Panc1 (cell line): ENCODE measurements at regions not wholly inside any gene's neighbourhood (a gene's known extent, or its start where the extent isn't known, plus 50 kb on each side); places are given as distances from the start of the nearest gene placed in this dataset.

ENCODE experiments used
- ATAC-seq: fragments of 200-7000 bp; cut with Tn5 transposase; 2 replicates; pipeline ENCODE4 v1.9.1; 2020; ENCODE audit warnings: mild to moderate bottlenecking, moderate library complexity
- BruUV-seq: library from RNA; stranded (reverse); fragments of 400-500 nt; replicated peaks from 2 replicates; lab custom pipeline; 2021; lab: Mats Ljungman, UMichigan
- CTCF ChIA-PET: fragments of 300-600 bp; sonication (Branson Sonifier 250); formaldehyde crosslinking; loops from one replicate; lab custom pipeline; 2022; ENCODE audit warnings: antibody characterized with exemption; lab: Charles Lee
- POLR2A ChIA-PET: fragments of 300-600 bp; sonication (Branson Sonifier 250); formaldehyde crosslinking; loops from one replicate; lab custom pipeline; 2022; ENCODE audit warnings: antibody characterized with exemption; lab: Charles Lee
- DNase-seq: peaks from one replicate; pipeline ENCODE4 v3.0.0-alpha.2; 2010; ENCODE audit warnings: low read depth, low spot score
- H3K27ac ChIP-seq: 2 replicates; pipeline ENCODE4 v1.5.1; 2011; ENCODE audit warnings: mild to moderate bottlenecking, low read length, inconsistent platforms
- H3K27me3 ChIP-seq: fragments of 200-500 bp; sonication (Bioruptor generic); 2 replicates; pipeline ENCODE4 v1.6.0; 2014; ENCODE audit warnings: low read length, inconsistent platforms; ENCODE audit not compliant: control insufficient read depth, insufficient read depth
- H3K36me3 ChIP-seq: fragments of 200-500 bp; sonication (Bioruptor generic); 2 replicates; pipeline ENCODE4 v1.5.1; 2014; ENCODE audit warnings: inconsistent platforms, mild to moderate bottlenecking, low read length, moderate library complexity; ENCODE audit not compliant: control insufficient read depth, insufficient read depth
- H3K4me1 ChIP-seq: 2 replicates; pipeline ENCODE4 v1.5.1; 2011; ENCODE audit warnings: inconsistent platforms, mild to moderate bottlenecking, low read length, moderate library complexity; ENCODE audit not compliant: control insufficient read depth, insufficient read depth
- H3K4me3 ChIP-seq, 2 experiments: 2 replicates each; pipeline ENCODE4 v1.5.1; 2011 to 2012; ENCODE audit warnings: low read depth in 2 of 2, low read length in 2 of 2, mild to moderate bottlenecking in 2 of 2, inconsistent platforms in 1 of 2, moderate library complexity in 1 of 2
- H3K9me3 ChIP-seq: fragments of 200-500 bp; sonication (Bioruptor generic); 2 replicates; pipeline ENCODE4 v1.5.1; 2014; ENCODE audit warnings: low read depth, mild to moderate bottlenecking, inconsistent platforms, low read length, moderate library complexity; ENCODE audit not compliant: control insufficient read depth, insufficient read depth
- SIN3A ChIP-seq: IDR thresholded peaks from 2 replicates; pipeline ENCODE4 v1.6.1; 2012; ENCODE audit warnings: low read depth, mild to moderate bottlenecking, low read length, moderate library complexity, borderline replicate concordance; ENCODE audit not compliant: insufficient read depth
- in situ Hi-C: cut with HindIII; loops from 2 replicates; pipeline ENCODE4 v1.10.0; 2016; ENCODE audit warnings: low sequenced_read_pairs, low pct_unique_long_range_greater_than_20kb
- intact Hi-C: fragments of 100-400 bp; cut with micrococcal nuclease; formaldehyde crosslinking; loops from one replicate; pipeline ENCODE4 v1.10.0; 2022; ENCODE audit not compliant: unreplicated experiment
- TF ChIP-seq, protein P1 (sequence below): fragments of 450-650 bp; IDR thresholded peaks from 2 replicates; pipeline ENCODE4 v1.5.1; 2017; ENCODE audit warnings: mild to moderate bottlenecking
- TF ChIP-seq, protein P2 (sequence below), 2 experiments: IDR thresholded peaks; 2 replicates each; pipeline ENCODE4 v1.6.1; 2011 to 2012; ENCODE audit warnings: low read depth in 2 of 2, control low read depth in 1 of 2, low read length in 1 of 2, mild to moderate bottlenecking in 1 of 2, moderate library complexity in 1 of 2; ENCODE audit not compliant: insufficient read depth in 1 of 2

DNA sequence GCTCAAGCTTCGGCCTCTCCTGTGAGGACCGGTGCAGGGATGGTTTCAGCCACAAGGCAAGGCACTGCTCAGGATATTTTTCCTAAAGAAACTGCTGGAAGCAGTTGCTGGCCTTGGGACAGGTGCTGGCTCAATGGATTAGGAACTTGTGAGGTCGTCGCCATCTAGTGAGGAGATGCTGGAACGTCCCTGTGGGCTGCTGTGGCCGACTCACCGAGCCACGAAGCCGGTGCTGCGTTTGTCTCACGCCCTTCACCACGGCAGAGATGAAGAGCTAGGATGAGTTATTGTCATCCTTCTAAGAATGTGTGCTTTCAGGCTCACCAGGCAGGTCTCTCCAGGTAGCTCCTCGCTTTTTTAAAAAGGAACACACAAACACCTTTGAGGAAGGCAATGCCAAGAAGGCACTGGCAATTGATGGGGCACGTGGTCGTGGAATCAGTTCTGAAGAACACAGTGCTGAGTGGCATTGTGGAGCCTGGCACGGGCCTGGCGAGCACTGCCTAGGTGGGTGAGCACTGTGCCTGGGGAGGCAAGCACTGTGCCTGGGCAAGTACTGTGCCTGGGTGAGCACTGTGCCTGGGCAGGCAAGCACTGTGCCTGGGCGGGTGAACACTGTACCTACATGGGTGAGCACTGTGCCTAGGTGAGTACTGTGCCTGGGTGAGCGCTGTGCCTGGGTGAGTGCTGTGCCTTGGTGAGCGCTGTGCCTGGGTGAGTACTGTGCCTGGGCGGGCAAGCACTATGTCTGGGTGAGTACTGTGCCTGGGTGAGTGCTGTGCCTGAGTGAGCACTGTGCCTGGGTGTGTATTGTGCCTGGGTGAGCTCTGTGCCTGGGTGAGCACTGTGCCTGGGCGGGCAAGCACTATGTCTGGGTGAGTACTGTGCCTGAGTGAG is 140.4 kb downstream of the TEX29 start:
- BruUV-seq = no TSS peak
- in situ Hi-C loops (no loop called here), intact Hi-C loops (no loop called here)
- H3K4me3 ChIP-seq = no peak overlapping the region
- TF ChIP-seq SIN3A = no peak
- TF ChIP-seq, protein P1, sequence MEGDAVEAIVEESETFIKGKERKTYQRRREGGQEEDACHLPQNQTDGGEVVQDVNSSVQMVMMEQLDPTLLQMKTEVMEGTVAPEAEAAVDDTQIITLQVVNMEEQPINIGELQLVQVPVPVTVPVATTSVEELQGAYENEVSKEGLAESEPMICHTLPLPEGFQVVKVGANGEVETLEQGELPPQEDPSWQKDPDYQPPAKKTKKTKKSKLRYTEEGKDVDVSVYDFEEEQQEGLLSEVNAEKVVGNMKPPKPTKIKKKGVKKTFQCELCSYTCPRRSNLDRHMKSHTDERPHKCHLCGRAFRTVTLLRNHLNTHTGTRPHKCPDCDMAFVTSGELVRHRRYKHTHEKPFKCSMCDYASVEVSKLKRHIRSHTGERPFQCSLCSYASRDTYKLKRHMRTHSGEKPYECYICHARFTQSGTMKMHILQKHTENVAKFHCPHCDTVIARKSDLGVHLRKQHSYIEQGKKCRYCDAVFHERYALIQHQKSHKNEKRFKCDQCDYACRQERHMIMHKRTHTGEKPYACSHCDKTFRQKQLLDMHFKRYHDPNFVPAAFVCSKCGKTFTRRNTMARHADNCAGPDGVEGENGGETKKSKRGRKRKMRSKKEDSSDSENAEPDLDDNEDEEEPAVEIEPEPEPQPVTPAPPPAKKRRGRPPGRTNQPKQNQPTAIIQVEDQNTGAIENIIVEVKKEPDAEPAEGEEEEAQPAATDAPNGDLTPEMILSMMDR = peak; percentile 54
- CTCF ChIA-PET = no interaction called here
- DNase-seq (no peak), ATAC-seq (peak; percentile 94)
- H3K27me3 ChIP-seq = no peaks in the 10 kb centered on the region; the same call in 1 of the 2 replicates
- no peaks in the 10 kb centered on the region for H3K9me3 ChIP-seq
- no peaks in the 10 kb centered on the region for H3K36me3 ChIP-seq
- H3K4me1 ChIP-seq = no peaks in the 10 kb centered on the region
- no peak overlapping the region for H3K27ac ChIP-seq
- POLR2A ChIA-PET = no interaction called here

DNA sequence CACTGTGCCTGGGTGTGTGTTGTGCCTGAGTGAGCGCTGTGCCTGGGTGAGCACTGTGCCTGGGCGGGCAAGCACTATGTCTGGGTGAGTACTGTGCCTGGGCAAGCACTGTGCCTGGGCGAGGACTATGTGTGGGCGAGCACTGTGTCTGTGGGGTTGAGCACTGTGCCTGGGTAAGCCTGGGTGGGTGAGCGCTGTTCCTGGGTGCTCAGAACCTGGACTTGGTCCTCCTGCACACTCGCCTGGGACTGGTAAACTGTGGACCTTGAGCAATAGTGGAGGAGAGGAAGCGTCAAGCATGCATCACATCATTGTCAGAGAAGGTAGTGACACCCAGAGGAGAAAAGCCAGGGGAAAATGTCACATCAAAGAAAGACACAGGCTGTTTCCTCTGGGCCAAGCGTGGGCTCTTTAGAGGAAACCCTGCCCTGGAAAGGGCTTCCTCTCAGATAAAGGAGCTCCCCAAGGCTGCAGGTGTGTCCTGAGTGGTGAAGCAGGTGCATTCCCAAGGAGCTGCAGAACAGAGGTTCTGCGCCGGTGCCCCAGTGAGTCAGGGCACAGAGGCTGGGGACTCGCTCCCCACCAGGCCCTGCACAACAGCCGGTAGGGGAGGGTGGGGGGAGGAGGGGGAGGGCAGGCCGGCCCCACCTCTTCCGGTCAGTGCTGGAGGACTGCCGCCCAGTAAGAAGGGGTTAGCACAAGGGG is 141.2 kb downstream of the TEX29 start:
- POLR2A ChIA-PET = no interaction called here
- Histone ChIP-seq H3K27me3 (no peaks in the 10 kb centered on the region; the same call in 1 of the 2 replicates), H3K4me3 (no peak overlapping the region), H3K4me1 (no peaks in the 10 kb centered on the region), H3K9me3 (no peaks in the 10 kb centered on the region), H3K36me3 (no peaks in the 10 kb centered on the region), H3K27ac (no peak overlapping the region)
- TF ChIP-seq SIN3A = no peak
- TF ChIP-seq, protein P1 = no peak
- TF ChIP-seq, protein P2, sequence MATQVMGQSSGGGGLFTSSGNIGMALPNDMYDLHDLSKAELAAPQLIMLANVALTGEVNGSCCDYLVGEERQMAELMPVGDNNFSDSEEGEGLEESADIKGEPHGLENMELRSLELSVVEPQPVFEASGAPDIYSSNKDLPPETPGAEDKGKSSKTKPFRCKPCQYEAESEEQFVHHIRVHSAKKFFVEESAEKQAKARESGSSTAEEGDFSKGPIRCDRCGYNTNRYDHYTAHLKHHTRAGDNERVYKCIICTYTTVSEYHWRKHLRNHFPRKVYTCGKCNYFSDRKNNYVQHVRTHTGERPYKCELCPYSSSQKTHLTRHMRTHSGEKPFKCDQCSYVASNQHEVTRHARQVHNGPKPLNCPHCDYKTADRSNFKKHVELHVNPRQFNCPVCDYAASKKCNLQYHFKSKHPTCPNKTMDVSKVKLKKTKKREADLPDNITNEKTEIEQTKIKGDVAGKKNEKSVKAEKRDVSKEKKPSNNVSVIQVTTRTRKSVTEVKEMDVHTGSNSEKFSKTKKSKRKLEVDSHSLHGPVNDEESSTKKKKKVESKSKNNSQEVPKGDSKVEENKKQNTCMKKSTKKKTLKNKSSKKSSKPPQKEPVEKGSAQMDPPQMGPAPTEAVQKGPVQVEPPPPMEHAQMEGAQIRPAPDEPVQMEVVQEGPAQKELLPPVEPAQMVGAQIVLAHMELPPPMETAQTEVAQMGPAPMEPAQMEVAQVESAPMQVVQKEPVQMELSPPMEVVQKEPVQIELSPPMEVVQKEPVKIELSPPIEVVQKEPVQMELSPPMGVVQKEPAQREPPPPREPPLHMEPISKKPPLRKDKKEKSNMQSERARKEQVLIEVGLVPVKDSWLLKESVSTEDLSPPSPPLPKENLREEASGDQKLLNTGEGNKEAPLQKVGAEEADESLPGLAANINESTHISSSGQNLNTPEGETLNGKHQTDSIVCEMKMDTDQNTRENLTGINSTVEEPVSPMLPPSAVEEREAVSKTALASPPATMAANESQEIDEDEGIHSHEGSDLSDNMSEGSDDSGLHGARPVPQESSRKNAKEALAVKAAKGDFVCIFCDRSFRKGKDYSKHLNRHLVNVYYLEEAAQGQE (IDR thresholded peaks at IDR 0.05; ENCODE audit: insufficient read depth in 1 of 2, low read depth in 2 of 2, low read length in 1 of 2) = no peak
- ATAC-seq = peak; percentile 28; the same call in 1 of the 2 replicates
- DNase-seq = no peak
- CTCF ChIA-PET = no interaction called here
- intact Hi-C loops = no loop called here
- in situ Hi-C loops = no loop called here
- BruUV-seq = no TSS peak
